ENCODE measurements at regions not wholly inside any gene's neighbourhood (a gene's known extent, or its start where the extent isn't known, plus 50 kb on each side); places are given as distances from the start of the nearest gene placed in this dataset.
"Not testable (repeated sequence)": the region's sequence is repeated elsewhere in the genome, so short reads cannot be mapped to it uniquely, and the experiment has no call there.

DNA sequence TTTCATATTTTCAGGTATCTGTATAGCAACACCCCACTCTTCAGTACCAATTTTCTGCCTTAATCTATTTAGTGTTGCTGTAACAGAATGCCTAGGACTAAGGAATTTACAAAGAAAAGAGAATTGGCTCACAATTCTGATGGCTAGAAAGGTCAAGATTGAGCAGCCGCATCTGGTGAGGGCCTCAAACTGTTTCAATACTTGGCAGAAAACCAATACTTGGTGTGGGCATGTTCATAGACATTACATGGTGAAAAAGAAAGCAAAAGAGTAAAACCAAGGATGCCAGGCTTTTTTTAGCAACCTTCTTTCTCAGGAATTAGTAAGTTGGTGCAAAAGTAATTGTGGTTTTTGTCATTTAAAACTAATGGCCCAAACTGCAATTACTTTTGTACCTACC is 1041.1 kb upstream of the CDH6 start:
- H3K9ac ChIP-seq (ENCODE audit: low read depth in 1 of 3, low read length in 3 of 3), result no peak overlapping the region
- H3K27me3 ChIP-seq (ENCODE audit: control insufficient read depth in 3 of 3, insufficient read depth in 3 of 3, low read length in 3 of 3), result no peaks in the 10 kb centered on the region
- H3K27ac ChIP-seq (ENCODE audit: low read depth, low read length), result no peak overlapping the region
- no peaks in the 10 kb centered on the region for H3K4me1 ChIP-seq (ENCODE audit: control insufficient read depth in 3 of 3, insufficient read depth in 3 of 3, low read length in 3 of 3)
- H3K36me3 ChIP-seq (ENCODE audit: control insufficient read depth in 3 of 3, insufficient read depth in 3 of 3, low read length in 3 of 3), result no peaks in the 10 kb centered on the region
- no peaks in the 10 kb centered on the region for H3K9me3 ChIP-seq (ENCODE audit: control insufficient read depth in 3 of 3, low read length in 3 of 3)
- H3K4me3 ChIP-seq (ENCODE audit: low read length in 3 of 3), result no peak overlapping the region

DNA sequence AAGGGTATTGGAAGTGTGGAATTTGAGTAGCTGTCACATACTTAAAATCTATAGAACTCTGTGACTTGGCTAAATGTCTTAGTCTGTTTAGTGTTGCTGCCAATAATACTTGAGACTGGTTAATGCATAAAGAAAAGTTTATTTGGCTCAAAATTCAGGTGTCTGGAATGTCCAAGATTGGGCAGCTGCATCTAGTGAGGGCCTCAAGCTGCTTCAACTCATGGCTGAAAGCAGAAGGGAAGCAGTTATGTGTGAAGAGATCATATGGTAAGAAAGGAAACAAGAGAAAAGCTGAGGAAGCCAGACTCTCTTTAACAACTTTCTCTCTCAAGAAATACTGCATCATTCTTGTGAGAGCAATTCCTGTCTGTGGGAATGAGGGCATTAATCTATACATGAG is 1043.3 kb upstream of the CDH6 start:
- Histone ChIP-seq H3K27ac (ENCODE audit: low read depth, low read length) (no peak overlapping the region), H3K27me3 (ENCODE audit: control insufficient read depth in 3 of 3, insufficient read depth in 3 of 3, low read length in 3 of 3) (no peaks in the 10 kb centered on the region), H3K9ac (ENCODE audit: low read depth in 1 of 3, low read length in 3 of 3) (no peak overlapping the region), H3K4me3 (ENCODE audit: low read length in 3 of 3) (no peak overlapping the region), H3K9me3 (ENCODE audit: control insufficient read depth in 3 of 3, low read length in 3 of 3) (no peaks in the 10 kb centered on the region), H3K36me3 (ENCODE audit: control insufficient read depth in 3 of 3, insufficient read depth in 3 of 3, low read length in 3 of 3) (no peaks in the 10 kb centered on the region), H3K4me1 (ENCODE audit: control insufficient read depth in 3 of 3, insufficient read depth in 3 of 3, low read length in 3 of 3) (no peaks in the 10 kb centered on the region)

GRCh38 chr5:30149526-30149925 is 1044.0 kb upstream of the CDH6 start:
- Histone ChIP-seq H3K9ac (ENCODE audit: low read depth in 1 of 3, low read length in 3 of 3) (no peak overlapping the region), H3K27ac (ENCODE audit: low read depth, low read length) (no peak overlapping the region), H3K4me1 (ENCODE audit: control insufficient read depth in 3 of 3, insufficient read depth in 3 of 3, low read length in 3 of 3) (no peaks in the 10 kb centered on the region)

GRCh38 chr5:30147976-30148375 is 1045.5 kb upstream of the CDH6 start:
- no peaks in the 10 kb centered on the region for H3K36me3 ChIP-seq (ENCODE audit: control insufficient read depth in 3 of 3, insufficient read depth in 3 of 3, low read length in 3 of 3)
- H3K27me3 ChIP-seq (ENCODE audit: control insufficient read depth in 3 of 3, insufficient read depth in 3 of 3, low read length in 3 of 3), result no peaks in the 10 kb centered on the region
- no peaks in the 10 kb centered on the region for H3K4me1 ChIP-seq (ENCODE audit: control insufficient read depth in 3 of 3, insufficient read depth in 3 of 3, low read length in 3 of 3)
- no peak overlapping the region for H3K9ac ChIP-seq (ENCODE audit: low read depth in 1 of 3, low read length in 3 of 3)
- no peak overlapping the region for H3K4me3 ChIP-seq (ENCODE audit: low read length in 3 of 3)
- H3K27ac ChIP-seq (ENCODE audit: low read depth, low read length), result no peak overlapping the region
- H3K9me3 ChIP-seq (ENCODE audit: control insufficient read depth in 3 of 3, low read length in 3 of 3), result no peaks in the 10 kb centered on the region

More at GRCh38 chr5:30149526-30149925, 1044.0 kb upstream of the CDH6 start:
- no peaks in the 10 kb centered on the region for H3K27me3 ChIP-seq (ENCODE audit: control insufficient read depth in 3 of 3, insufficient read depth in 3 of 3, low read length in 3 of 3)
- H3K36me3 ChIP-seq (ENCODE audit: control insufficient read depth in 3 of 3, insufficient read depth in 3 of 3, low read length in 3 of 3), result no peaks in the 10 kb centered on the region
- H3K4me3 ChIP-seq (ENCODE audit: low read length in 3 of 3), result no peak overlapping the region
- no peaks in the 10 kb centered on the region for H3K9me3 ChIP-seq (ENCODE audit: control insufficient read depth in 3 of 3, low read length in 3 of 3)

DNA sequence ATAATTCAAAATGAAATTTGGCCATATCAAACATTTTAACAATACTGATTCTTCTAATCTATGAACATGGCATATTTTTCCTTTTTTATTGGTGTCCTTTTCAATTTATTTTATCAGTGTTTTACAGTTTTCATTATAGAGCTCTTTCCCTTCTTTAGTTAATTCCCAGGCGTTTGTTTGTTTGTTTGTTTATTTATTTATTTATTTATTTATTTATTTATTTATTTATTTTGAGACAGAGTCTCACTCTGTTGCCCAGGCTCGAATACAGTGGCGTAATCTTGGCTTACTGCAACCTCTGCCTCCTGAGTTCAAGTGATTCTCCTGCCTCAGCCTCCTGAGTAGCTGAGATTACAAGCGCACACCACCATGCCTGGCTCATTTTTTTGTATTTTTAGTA is 1049.4 kb upstream of the CDH6 start:
- H3K27me3 ChIP-seq (ENCODE audit: control insufficient read depth in 3 of 3, insufficient read depth in 3 of 3, low read length in 3 of 3); H3K9me3 ChIP-seq (ENCODE audit: control insufficient read depth in 3 of 3, low read length in 3 of 3); H3K4me3 ChIP-seq (ENCODE audit: low read length in 3 of 3); H3K27ac ChIP-seq (ENCODE audit: low read depth, low read length); H3K4me1 ChIP-seq (ENCODE audit: control insufficient read depth in 3 of 3, insufficient read depth in 3 of 3, low read length in 3 of 3); H3K9ac ChIP-seq (ENCODE audit: low read depth in 1 of 3, low read length in 3 of 3); H3K36me3 ChIP-seq (ENCODE audit: control insufficient read depth in 3 of 3, insufficient read depth in 3 of 3, low read length in 3 of 3): not testable (repeated sequence)

- no peaks in the 10 kb centered on the region for H3K4me1 ChIP-seq (ENCODE audit: control insufficient read depth in 3 of 3, insufficient read depth in 3 of 3, low read length in 3 of 3)
- H3K4me3 ChIP-seq (ENCODE audit: low read length in 3 of 3), result no peak overlapping the region
- no peaks in the 10 kb centered on the region for H3K27me3 ChIP-seq (ENCODE audit: control insufficient read depth in 3 of 3, insufficient read depth in 3 of 3, low read length in 3 of 3)
- H3K9ac ChIP-seq (ENCODE audit: low read depth in 1 of 3, low read length in 3 of 3), result no peak overlapping the region
- no peak overlapping the region for H3K27ac ChIP-seq (ENCODE audit: low read depth, low read length)
- H3K9me3 ChIP-seq (ENCODE audit: control insufficient read depth in 3 of 3, low read length in 3 of 3), result no peaks in the 10 kb centered on the region
- H3K36me3 ChIP-seq (ENCODE audit: control insufficient read depth in 3 of 3, insufficient read depth in 3 of 3, low read length in 3 of 3), result no peaks in the 10 kb centered on the region
Measured at GRCh38 chr5:30142432-30142831, 1051.1 kb upstream of the CDH6 start.

DNA sequence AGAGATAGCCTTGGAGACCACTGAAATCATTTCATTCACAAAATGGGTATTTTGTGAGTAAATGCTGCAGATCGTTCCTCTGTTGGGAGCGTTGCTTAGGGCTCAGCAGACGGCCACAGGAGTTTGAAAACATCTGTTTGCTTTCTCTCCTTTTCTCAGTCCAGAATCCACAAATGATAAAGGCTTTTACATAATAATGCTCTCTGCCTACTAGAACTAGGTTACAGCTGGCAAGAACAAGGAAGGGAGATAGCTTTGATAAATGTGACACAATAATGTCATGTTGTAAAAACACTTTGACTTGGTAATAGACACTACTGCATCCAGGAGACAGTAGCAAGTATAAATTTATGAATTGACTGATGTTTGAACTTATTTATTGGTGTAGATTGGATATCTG is 1072.4 kb upstream of the CDH6 start:
- Histone ChIP-seq H3K27ac (ENCODE audit: low read depth, low read length) (no peak overlapping the region), H3K9me3 (ENCODE audit: control insufficient read depth in 3 of 3, low read length in 3 of 3) (no peaks in the 10 kb centered on the region), H3K36me3 (ENCODE audit: control insufficient read depth in 3 of 3, insufficient read depth in 3 of 3, low read length in 3 of 3) (no peaks in the 10 kb centered on the region), H3K27me3 (ENCODE audit: control insufficient read depth in 3 of 3, insufficient read depth in 3 of 3, low read length in 3 of 3) (no peaks in the 10 kb centered on the region), H3K9ac (ENCODE audit: low read depth in 1 of 3, low read length in 3 of 3) (no peak overlapping the region), H3K4me1 (ENCODE audit: control insufficient read depth in 3 of 3, insufficient read depth in 3 of 3, low read length in 3 of 3) (no peaks in the 10 kb centered on the region), H3K4me3 (ENCODE audit: low read length in 3 of 3) (no peak overlapping the region)

DNA sequence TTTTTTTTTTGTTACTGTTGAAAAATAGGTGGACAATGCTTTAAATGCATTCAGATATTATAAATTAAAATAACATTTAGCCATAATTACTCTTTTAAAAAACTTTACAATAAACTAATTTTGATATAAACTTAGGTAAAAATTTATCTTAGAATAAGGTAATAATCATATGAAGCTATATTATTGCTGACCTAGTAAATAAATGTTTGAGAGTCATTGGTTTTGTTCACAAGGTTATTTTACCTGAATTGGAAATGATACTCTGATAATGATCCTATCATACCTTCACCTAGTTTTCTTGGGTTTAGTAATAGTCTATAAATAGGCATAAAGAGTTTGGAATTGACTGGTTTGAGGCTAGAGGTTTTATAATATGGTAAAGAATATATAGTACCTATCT is 1076.4 kb upstream of the CDH6 start:
- Histone ChIP-seq H3K27me3 (ENCODE audit: control insufficient read depth in 3 of 3, insufficient read depth in 3 of 3, low read length in 3 of 3) (no peaks in the 10 kb centered on the region), H3K9me3 (ENCODE audit: control insufficient read depth in 3 of 3, low read length in 3 of 3) (no peaks in the 10 kb centered on the region), H3K27ac (ENCODE audit: low read depth, low read length) (no peak overlapping the region), H3K4me1 (ENCODE audit: control insufficient read depth in 3 of 3, insufficient read depth in 3 of 3, low read length in 3 of 3) (no peaks in the 10 kb centered on the region), H3K9ac (ENCODE audit: low read depth in 1 of 3, low read length in 3 of 3) (no peak overlapping the region), H3K4me3 (ENCODE audit: low read length in 3 of 3) (no peak overlapping the region), H3K36me3 (ENCODE audit: control insufficient read depth in 3 of 3, insufficient read depth in 3 of 3, low read length in 3 of 3) (no peaks in the 10 kb centered on the region)

GRCh38 chr5:30113542-30113941 is 1079.9 kb upstream of the CDH6 start:
- Histone ChIP-seq H3K27ac (ENCODE audit: low read depth, low read length) (no peak overlapping the region), H3K27me3 (ENCODE audit: control insufficient read depth in 3 of 3, insufficient read depth in 3 of 3, low read length in 3 of 3) (no peaks in the 10 kb centered on the region), H3K4me1 (ENCODE audit: control insufficient read depth in 3 of 3, insufficient read depth in 3 of 3, low read length in 3 of 3) (no peaks in the 10 kb centered on the region), H3K36me3 (ENCODE audit: control insufficient read depth in 3 of 3, insufficient read depth in 3 of 3, low read length in 3 of 3) (no peaks in the 10 kb centered on the region), H3K4me3 (ENCODE audit: low read length in 3 of 3) (no peak overlapping the region), H3K9ac (ENCODE audit: low read depth in 1 of 3, low read length in 3 of 3) (no peak overlapping the region), H3K9me3 (ENCODE audit: control insufficient read depth in 3 of 3, low read length in 3 of 3) (no peaks in the 10 kb centered on the region)

GRCh38 chr5:30112867-30113266 is 1080.6 kb upstream of the CDH6 start:
- Histone ChIP-seq H3K4me3 (ENCODE audit: low read length in 3 of 3) (no peak overlapping the region), H3K27ac (ENCODE audit: low read depth, low read length) (no peak overlapping the region), H3K4me1 (ENCODE audit: control insufficient read depth in 3 of 3, insufficient read depth in 3 of 3, low read length in 3 of 3) (no peaks in the 10 kb centered on the region), H3K9me3 (ENCODE audit: control insufficient read depth in 3 of 3, low read length in 3 of 3) (no peaks in the 10 kb centered on the region), H3K36me3 (ENCODE audit: control insufficient read depth in 3 of 3, insufficient read depth in 3 of 3, low read length in 3 of 3) (no peaks in the 10 kb centered on the region), H3K9ac (ENCODE audit: low read depth in 1 of 3, low read length in 3 of 3) (no peak overlapping the region), H3K27me3 (ENCODE audit: control insufficient read depth in 3 of 3, insufficient read depth in 3 of 3, low read length in 3 of 3) (no peaks in the 10 kb centered on the region)

- Histone ChIP-seq H3K27ac (ENCODE audit: low read depth, low read length) (no peak overlapping the region), H3K9me3 (ENCODE audit: control insufficient read depth in 3 of 3, low read length in 3 of 3) (no peaks in the 10 kb centered on the region), H3K9ac (ENCODE audit: low read depth in 1 of 3, low read length in 3 of 3) (no peak overlapping the region), H3K36me3 (ENCODE audit: control insufficient read depth in 3 of 3, insufficient read depth in 3 of 3, low read length in 3 of 3) (no peaks in the 10 kb centered on the region), H3K4me1 (ENCODE audit: control insufficient read depth in 3 of 3, insufficient read depth in 3 of 3, low read length in 3 of 3) (no peaks in the 10 kb centered on the region), H3K4me3 (ENCODE audit: low read length in 3 of 3) (no peak overlapping the region), H3K27me3 (ENCODE audit: control insufficient read depth in 3 of 3, insufficient read depth in 3 of 3, low read length in 3 of 3) (no peaks in the 10 kb centered on the region)
Measured at GRCh38 chr5:30108051-30108450, 1085.4 kb upstream of the CDH6 start.

Measured in skeletal muscle tissue (tissue), 3 donors.